Activated CD4-positive, alpha-beta T cell treated with anti-CD3 and anti-CD28 coated beads, Interleukin-2, amount 50 U/mL, for 48 hours (primary cell): ENCODE measurements at regions not wholly inside any gene's neighbourhood (a gene's known extent, or its start where the extent isn't known, plus 50 kb on each side); places are given as distances from the start of the nearest gene placed in this dataset.
"Not testable (repeated sequence)": the region's sequence is repeated elsewhere in the genome, so short reads cannot be mapped to it uniquely, and the experiment has no call there.

Experiments used
- DNase-seq, 2 experiments: peaks; one replicate each; pipeline ENCODE4 v3.0.0-alpha.2; 2020

DNA sequence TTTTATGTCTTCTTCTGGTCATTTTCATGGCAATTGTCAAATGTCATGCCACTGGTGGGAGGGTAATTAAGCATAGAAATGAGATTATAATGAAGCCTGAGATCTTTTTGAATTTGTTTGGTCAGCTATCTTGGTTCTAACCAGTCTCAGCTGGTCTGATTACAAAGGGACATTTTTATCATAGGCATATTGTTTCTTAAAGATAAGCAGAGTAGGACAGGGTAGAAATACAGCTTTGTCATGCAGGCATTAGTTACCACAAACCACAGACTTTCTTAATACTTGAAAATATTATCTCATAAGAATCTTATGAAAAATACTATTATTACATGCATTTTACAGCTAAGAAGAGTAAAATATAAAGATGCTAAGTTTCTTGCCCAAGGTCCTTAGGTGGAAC, 1761.5 kb downstream of the PCDH9 start:
- no peak for DNase-seq

DNA sequence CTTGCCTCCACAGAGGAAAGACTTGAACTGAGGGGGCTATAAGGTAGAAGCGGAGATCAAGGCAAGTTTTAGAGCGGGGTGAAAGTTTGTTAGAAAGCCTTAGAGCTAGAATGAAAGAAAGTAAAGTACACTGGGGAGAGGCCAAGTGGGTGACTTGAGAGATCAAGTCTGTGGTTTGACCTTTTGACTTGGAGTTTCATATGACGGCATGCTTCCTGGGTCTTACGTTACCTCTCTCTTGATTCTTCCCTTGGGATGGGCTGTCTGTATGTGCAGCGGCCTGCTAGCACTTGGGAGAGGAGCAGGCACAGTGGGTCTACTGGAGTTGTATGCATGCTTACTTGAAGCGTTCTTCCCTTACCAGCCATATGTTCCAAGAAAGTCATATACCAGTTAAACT, 1768.5 kb downstream of the PCDH9 start:
- no peak for DNase-seq

DNA sequence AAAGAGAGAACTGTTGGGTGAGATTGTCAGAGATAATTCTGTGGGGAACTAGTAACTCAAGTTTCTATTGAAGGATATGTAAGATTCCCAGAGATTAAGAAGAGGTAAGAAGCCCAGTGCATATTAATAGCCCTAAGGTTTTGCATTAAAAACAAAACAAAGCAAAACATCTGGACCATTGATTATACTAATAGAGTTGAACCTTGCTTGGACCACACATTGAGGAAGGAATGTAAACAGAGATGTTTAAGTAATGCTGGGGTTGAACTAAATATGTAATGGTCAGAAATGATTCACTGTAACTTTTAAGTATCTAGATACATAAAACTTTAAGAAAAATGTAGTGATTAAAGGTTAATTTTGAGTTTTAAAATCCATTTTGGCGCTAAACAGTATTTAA, 1770.0 kb downstream of the PCDH9 start:
- DNase-seq: no peak

DNA sequence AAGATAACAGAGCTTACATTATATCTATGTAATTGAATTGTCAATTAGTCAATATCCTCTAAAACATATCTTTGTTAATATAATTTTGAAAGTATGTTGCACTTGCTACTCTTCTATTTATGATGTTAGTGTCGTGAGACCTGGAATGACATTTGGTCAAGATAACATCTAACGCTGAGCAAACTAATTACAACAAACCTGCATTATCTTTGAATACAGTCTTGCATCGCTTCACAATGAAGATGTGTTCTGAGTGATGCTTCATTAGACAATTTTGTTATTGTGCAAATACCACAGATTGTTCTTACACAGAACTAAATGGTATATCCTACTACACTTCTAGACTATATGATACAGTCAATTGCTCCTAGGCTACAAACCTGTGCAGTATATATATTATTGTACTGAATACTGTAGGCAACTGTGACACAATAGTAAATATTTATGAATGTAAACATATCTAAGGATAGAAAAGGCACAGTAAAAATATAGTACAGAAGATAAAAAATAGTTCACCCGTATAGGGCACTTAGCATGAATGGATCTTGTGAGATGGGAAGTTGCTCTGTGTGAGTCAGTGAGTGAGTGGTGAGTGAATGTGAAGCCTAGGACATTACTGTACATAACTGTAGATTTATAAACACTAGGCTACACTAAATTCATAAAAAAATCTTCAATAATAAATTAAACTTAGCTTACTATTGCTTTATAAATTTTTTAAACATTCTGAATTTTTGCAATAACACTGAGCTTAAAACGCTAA, 1773.8 kb downstream of the PCDH9 start:
- DNase-seq: no peak

DNA sequence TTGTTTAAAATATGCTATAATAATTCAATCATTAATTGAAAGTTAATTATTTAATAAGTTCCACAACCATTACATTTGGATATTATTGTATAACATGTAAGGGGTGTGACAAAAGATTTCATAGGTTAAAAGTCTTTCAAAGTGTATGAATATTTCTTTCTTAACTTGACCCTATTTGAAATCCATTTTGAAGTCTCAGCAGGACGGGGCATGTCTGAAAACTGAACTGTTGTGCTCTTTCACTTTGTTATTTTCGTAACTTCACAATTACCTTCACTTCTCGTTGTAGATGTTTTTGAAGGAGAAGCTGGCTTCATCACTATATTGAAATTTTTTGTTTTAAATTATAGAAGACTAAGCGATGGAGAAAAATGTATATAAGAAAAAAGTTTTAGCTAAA, 1775.7 kb downstream of the PCDH9 start:
- no peak for DNase-seq

DNA sequence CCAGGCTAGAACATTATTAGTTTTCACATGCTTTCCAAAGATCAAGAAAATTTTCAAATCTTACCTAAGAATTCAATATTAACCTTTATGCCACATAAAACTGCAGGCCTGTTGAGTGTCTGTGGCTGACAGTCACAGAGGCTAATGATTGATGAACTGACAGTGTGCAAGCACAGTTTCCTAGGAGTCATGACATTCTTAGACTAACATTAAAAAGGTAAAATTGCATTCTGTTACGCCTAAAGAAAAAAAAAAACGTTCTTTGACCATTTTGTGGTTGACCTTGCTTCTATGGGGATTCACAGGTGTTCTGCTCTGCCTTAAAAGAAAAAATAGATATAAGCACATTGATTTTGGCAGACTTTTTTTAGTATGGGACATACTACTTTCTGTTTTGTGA, 1776.2 kb downstream of the PCDH9 start:
- DNase-seq: no peak

DNA sequence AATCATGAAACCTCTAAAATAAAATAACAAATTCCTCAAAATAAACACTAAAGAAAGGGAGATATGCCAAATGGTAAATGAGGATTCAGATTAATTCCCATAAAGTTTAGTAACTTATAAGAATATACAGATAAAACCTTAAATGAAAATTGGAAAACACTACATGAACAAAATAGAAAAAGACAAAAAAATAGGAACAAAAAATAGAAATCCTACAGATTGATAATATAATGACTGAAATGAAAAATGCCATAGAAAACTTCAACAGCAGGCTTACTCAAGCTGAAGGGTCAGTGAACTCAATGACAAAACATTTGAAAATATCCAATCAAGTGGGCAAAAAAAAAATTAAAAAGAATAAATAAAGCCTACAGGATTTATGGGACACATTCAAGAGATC, 1784.8 kb downstream of the PCDH9 start:
- DNase-seq: no peak

DNA sequence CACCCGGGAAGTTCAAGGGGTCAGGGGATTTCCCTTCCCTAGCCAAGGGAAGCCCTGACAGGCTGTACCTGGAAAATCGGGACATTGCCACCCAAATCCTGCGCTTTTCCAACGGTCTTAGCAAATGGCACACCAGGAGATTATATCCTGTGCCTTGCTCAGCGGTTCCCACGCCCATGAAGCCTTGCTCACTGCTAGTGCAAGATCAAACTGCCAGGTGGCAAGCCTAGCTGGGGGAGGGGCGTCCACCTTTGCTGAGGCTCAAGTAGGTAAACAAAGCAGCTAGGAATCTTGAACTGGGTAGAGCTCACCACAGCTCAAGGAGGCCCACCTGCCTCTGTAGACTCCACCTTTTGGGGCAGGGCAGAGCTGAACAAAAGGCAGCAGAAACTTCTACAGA, 1794.5 kb downstream of the PCDH9 start:
- no peak for DNase-seq

DNA sequence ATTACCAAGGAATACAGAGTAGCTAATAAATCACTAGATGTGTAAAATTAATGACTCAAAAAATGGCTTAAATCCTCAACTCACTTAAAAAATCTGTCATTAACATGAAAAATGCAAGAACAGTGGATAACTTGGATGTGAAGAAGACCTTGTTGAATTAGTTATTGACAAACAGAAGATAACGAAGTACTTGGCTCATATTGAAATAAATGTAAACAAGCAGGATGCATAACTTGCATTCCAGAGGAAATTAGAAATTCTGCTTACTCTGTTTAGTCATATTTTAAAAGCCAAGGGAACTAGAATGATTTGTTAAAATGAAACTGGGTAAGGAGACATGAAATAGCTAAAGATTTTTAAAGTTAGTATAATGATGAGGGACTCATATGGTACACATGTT, 1812.2 kb downstream of the PCDH9 start:
- no peak for DNase-seq

DNA sequence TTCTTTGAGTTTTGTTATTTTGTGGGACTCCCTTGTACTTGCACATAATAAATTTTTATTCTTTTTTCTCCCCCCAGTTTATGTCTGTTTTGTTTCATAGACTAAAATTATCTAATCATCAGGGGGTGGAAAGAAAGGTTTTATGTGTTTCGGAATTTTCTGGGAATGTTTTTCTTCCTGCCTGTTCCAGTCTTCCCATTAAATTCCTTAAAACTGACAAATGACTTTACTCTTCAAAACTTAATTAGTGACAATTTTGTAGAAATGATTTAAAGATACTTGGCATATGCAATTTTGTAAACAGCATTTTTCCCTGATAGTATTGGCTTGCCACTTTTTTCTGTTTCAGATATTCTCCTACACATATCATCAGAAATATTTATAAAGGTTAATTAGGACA, 1813.4 kb downstream of the PCDH9 start:
- no peak for DNase-seq

DNA sequence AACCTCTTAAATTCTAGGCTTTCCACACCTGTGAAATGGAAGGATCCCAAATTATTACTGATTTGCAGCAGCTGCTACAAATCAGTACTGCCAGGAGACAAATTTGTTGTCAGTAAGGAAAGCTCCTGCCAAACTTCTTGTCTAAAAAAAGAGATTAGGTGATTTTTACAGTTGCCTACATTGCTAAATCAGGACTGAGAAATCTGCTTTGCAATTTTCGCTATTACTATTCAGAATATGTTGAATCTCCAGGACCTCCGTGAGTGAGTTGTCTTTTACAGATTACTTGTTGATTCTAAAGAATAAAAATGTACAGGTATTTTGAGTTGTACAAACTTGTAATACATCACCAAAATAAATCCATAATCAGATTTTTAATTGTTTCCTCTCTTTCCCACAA, 1815.9 kb downstream of the PCDH9 start:
- no peak for DNase-seq

DNA sequence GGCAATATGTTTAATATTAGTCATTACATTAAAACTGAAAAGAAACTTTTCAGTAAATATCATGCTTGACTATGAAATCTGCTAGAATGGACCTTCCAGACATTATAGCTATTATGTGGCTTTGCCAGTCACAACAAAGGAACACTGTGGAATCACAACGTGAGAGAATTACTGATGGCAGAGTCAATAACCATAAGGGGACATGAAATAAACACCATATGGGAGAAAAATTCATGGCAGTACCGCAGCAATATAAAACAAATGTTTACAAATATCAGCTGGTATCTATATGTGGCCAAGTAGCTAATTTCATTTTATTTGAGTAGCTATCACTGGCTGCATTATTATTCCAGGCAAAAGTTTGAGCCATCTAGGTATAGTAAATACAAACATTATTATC, 1818.6 kb downstream of the PCDH9 start:
- no peak for DNase-seq

DNA sequence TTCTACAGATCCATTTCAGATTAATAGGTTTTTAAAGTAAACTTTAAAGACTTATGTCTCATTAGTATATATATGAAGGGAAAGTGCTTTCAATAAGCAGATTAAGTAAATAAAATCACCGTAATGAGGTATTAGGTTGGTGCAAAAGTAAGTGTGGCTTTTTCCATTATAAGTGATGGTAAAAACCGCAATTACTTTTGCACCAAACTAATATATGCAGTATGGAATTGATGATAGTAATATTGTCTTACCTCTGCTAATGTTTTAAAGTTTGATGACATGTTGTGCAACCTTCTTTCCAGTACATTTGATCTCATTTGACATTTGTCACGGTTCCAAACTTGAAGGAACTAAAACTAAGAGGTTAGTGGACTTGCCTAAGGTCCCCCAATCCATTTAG, 1819.3 kb downstream of the PCDH9 start:
- DNase-seq: no peak

DNA sequence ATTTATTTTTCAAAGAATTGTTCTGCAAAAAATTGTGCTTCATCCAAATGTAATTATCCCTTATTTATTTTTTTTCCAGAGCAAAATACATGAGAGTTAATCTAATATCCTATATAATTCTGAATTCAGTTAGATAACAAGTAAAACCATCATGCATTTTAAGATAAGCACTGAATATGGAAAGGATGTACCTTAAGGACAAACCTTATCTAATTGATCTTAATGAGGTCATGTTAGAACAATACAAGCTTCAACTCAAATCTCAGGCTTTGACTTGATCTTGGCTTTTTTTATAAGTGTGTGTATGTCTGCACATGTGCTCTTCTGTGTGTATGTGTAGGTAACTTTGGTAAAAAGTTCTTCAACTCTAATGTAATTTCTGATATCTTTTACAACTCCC, 1828.8 kb downstream of the PCDH9 start:
- DNase-seq: no peak

DNA sequence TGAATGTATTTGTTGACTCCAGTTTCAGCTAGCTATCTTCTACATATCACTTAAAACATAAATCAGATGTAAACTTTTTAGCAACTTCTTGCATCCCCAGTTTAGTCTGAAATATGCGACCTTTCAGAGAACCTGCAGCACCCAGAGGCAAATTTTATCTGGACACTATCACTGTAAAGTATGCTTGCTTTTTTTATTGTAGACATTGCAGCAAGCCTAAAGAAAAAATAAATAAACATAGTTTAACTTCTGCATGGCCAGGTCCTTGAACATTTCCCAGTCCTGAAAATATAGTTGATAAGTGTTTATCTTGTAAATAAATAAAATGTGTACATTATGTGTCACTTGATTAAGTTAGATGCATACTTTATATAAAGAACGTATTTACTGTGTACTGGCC, 1829.4 kb downstream of the PCDH9 start:
- DNase-seq: no peak

DNA sequence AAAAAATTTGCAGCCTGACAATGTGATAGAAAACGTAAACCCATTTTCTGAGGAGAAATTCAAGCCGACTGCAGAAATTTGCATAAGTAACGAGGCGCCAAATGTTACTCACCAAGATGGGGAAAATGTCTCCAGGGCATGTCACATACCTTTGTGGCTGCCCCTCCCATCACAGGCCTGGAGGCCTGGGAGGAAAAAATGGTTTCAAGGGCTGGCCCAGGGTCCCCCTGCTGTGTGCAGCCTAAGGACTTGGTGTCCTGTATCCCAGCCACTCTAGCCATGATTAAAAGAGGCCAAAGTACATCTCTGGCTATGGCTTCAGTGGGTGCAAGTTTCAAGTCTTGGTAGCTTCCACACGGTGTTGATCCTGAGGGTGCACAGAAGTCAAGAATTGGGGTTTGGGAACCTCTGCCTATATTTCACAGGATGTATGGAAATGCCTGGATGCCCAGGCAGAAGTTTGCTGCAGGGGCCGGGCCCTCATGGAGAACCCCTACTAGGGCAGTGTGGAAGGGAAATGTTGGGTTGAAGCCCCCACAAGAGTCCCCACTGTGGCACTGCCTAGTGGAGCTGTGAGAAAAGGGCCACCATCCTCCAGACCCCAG, 1842.3 kb downstream of the PCDH9 start:
- DNase-seq: no peak

DNA sequence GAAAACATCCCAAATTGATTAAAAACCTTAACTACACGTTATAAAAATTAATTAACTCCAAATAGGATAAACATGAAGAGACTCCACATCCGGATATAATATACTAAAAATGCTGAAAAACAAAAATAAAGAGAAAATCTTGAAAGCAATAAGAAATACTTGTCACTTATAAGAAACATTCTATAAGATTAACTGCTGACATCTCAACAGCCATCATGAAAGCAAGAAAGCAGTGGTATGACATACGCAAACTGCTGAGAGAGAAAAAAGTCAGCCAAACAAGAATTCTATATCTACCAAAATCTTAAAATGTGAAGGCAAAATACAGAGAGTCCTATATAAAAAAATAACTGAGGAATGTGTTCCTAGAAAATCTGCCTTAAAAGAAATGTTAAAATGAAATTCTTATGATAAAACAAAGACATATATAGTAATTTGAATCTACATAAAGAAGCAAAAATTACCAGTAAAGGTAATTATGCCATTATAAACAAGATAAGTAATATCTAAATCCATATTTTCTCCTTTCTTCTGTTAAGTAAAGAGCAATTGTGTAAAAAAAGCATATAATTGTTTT, 1851.1 kb downstream of the PCDH9 start:
- DNase-seq: no peak

DNA sequence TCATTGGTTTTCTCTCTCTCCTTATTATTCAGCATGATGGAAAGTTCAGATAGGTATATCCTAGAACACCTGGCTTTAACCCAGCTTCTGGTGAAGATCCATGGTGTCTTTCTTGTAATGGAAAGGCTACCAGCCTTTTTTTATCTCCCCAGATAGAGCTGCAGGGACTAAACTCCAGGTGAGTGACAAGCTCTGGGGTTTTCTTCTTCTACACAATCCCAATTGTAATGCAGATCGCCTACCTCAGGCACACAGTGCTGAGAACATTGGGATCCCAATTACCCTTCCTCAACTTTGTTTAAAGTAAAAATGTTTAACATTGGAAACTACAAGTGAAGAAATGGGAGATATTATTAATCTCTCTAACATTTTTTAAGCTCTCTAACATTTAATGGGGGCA, 1851.7 kb downstream of the PCDH9 start:
- DNase-seq: no peak

DNA sequence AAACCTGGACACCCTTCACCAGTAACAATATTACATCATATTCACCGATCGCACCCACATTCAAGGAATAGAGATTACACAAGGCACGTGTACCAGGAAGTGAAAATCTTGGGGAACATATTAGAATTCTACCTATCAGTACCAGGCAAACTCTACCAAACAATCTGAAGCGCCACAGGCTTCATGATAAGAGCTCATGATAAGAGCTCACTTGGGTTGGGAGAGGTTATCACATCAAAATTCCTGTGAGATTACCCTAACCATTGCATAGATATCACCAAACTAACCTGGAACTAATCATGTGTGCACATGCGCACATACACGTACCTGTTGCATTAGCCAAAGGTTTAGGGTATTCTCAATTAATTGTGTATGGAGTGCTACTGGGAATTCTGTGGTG, 1861.3 kb downstream of the PCDH9 start:
- DNase-seq: no peak

DNA sequence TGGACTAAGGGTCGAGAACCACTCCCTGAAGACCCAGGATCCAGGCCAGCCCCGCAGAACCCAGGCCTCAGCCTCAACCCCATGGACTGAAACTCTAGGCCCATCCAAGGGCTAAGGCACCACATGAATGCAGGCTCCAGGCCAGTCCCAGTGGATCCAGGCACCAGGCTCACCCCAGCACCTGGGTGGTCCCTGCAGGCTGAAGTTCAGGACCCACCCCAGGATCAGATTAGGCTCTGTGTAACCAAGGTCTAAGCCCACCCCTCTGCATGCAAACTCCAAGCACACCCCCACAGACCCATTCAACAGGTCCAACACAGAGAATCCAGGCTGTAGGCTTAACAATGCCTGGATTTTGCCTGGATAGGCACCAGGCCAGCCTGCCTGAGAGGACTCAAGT, 1876.2 kb downstream of the PCDH9 start:
- DNase-seq: no peak

DNA sequence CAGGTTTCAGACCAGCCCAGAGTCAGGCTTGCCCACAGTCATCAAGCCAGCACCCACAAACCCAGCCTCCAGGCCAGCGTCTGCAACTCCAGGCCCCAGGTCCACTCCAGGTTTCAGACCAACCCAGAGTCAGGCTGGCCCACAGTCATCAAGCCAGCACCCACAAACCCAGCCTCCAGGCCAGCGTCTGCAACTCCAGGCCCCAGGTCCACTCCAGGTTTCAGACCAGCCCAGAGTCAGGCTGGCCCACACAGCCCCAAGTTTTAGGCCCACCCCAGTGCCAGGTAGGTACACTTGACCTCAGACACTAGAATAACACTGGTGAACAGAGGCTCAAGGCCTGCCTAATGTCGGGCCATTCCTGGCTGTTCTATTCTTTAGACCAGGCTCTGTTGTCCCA, 1877.0 kb downstream of the PCDH9 start:
- DNase-seq: not testable (repeated sequence)

DNA sequence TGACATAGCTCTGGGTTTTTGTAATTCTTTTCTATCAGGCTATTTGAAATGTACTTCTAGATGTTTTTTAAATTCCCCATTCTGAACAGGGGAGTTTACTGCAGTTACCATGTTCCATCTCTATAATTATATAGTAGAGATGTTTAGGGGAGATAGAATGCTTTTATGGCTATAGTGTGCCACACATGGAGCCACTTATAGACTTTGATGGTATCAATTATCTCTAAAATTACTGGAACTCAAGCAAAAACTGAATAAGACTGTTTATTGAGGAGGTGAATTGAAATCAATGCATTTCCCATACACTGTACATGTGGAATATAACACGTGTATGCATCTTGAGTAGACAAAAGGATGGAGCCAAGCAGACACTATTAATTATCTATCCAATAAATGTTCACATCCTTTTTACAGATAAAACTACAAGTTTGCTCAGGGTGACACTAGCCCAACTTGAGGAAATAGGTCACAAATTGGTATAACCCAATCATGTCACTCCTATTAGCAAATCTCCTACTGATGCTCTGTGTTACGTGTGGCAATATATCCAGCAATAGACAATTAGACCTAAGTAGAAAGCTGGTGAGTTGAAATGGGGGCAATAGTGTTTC, 1882.6 kb downstream of the PCDH9 start:
- no peak for DNase-seq

DNA sequence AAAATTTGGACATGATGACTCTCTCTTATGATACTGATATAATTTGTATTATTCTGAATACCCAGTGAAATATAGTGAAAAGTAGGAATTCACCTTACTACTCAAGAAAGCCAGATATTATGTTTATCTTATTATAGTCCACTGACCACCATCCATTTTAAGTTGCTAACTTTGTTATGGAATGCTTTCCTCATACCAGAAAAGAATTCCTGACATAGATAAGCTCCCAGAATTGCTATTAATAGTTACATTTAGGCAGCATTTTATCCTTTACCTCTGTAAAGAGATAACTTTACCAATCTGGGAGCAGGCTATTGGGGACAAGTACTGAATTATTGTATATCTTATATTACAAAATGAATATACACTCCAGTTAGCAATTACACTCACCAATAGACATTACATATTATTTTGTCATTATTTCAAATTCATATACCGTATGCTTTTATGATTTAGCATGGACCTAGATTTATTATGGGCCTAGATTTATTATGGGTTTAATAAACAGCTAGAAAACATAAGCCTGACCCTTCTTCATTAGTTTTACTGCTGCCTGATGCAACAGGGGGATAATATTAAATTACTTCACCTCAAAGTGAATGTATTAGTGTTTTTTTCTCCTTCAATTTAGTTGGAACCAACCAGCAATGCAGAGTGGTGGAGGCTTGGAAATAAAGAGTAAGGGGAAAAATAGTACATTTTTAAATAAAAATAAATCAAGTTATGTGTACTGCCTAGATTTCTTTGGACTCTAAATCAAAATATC, 1886.1 kb downstream of the PCDH9 start:
- DNase-seq: no peak
